HG02852 (cell line): ENCODE measurements at regions not wholly inside any gene's neighbourhood (a gene's known extent, or its start where the extent isn't known, plus 50 kb on each side); places are given as distances from the start of the nearest gene placed in this dataset.
"Not testable (repeated sequence)": the region's sequence is repeated elsewhere in the genome, so short reads cannot be mapped to it uniquely, and the experiment has no call there.

Source experiments
- ATAC-seq: cut with Tn5 transposase; IDR thresholded peaks from one replicate; pipeline ENCODE4 v1.9.1; 2021; ENCODE audit warnings: mild to moderate bottlenecking, moderate library complexity; ENCODE audit not compliant: unreplicated experiment

DNA sequence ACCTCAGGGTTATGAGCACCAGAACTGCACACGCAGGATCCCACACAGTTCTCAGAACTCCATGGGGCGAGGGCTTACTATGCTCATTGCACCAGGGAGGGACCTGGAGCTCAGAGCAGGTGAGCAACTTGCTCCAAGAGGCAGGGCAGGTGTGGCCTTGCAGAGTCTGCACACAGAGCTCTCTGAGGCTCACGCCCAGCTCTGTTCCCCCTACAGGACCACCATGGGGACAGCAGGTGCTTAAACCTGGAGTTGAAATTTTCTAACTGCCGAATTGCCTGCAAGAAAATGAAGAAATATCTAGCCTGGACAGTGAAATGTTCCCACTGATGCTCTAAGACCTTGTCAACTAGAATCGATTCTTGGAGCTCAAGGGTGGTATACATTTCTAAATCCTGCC lies 49.9 kb upstream of the MSMB start:
- ATAC-seq = not testable (repeated sequence)

DNA sequence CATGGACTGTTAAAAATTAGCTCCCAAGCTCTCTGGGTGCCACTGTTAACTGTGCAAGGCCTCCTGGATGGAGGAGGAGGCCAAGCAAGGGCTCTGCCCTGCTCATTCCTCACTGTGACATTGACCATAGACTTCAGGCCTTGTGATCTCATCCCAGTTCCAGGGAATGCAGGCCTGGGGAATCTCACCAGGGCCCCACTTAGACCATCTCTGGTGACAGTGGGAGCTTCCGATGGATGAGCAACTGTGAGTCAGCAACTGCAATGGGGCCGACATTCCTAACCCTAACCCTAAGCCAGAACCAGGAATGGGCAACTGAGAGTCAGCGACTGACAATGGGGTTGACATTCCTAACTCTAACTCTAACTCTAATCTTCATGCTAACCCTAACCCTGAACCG lies 50.4 kb upstream of the MSMB start:
- ATAC-seq = no peak

GRCh38 chr10:46096909-46097575 lies 51.0 kb upstream of the MSMB start:
- no peak for ATAC-seq

DNA sequence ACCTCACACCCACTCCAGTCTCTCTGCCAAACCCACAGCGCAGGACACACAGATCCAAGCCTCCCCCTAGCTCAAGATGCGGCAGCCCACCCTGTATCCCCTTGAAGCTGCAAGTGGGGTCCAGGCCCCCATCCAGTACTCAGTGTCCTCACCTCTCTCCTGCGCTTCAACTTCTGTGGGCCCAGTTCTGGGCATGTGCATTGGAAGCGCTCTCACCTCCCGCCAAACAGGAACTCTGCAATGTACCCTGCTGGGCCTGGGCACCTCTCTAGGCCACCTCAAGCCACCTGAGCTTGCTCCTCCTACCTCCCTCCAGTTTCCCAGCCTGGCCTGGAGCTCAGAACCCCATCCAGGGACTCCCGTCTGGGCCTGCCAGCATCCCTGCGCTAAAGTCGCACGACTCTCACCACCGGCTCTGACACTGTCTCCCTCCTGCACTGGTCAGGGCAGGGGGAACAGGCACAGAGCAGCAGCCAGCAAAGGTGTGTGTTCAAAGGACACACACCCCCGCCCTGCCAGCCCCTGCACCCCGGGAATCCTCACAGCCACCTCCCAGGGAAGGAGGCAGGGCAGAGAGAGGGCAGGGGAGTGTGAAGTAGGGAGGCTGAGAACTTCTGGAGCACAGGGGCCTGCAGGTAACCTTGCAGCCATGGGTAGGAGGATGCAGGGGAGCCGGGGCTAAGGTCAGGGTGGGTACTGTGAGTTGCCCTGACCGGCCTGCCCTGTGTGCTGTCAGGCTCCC lies 51.7 kb upstream of the MSMB start:
- no peak for ATAC-seq

- no peak for ATAC-seq
Measured at GRCh38 chr10:46098386-46098785, 52.3 kb upstream of the MSMB start.

- not testable (repeated sequence) for ATAC-seq
Measured at GRCh38 chr10:46098925-46099324, 52.9 kb upstream of the MSMB start.

DNA sequence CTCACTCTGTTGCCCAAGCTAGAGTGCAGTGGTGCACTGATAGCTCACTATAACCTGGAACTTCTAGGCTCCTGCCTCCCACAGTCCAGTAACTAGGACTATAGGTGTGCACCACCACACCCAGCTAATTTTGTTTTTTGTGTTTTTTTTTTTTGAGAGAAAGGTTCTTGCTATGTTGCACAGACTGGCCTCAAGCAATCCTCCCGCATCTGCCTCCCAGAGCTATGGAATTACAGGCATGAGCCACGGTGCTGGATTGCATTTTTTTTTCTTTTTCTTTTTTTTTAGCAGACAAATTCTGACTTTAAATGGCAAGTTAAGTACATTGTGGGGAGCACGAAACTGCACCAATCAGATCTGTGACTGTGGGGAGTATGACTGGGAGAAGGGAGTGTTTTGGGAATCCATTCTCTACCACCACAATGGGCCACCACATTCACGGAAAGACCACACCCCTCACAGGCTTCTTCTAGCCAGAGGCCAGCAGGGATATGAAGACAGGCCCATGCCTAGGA lies 58.1 kb upstream of the MSMB start:
- no peak for ATAC-seq

- ATAC-seq = not testable (repeated sequence)
Measured at GRCh38 chr10:46105416-46105815, 59.3 kb upstream of the MSMB start.

- ATAC-seq = not testable (repeated sequence)
Measured at GRCh38 chr10:46105856-46106409, 59.9 kb upstream of the MSMB start.

DNA sequence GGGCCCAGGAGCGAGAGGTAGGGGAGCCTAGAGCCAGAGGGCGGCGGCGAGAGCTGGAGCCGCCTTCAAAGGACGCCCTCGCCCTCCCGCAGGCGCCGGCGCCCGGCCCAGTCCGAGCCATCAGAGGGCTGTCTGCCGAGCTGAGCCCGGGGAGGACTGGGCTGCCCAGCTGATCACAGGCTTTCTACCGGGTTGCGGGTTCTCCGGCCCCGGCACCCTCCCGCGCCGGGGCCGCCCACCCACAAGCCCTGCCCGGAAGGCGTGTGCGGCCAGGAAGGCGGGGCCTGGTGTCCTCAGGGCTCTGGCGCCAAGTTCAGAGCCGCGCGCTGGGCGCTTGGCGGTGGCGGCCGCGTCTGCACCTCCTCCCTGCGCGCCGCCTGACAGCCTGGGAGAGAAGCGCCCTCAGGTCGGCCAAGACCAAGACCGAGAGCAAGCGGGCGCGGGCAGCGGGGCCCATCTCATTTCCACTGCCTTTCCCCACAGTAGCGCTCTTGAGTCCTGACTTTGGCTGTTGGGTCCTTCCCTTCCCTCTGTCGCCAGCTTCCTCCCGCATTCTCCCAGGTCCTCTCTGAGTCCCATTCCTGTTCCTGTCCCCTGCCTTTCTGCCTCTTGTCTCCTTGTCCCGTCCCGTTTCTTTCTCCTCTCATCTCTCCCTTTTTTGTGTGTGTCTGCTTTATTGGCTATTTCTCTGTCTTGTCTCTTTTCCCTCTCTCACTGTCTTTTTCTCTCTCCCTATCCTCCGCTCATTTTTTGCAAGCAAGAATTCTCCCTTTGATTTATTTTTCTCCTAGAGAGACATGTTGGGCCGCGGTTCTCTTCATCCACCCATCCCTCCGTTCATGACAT lies 60.6 kb upstream of the MSMB start:
- ATAC-seq = peak; percentile 96

DNA sequence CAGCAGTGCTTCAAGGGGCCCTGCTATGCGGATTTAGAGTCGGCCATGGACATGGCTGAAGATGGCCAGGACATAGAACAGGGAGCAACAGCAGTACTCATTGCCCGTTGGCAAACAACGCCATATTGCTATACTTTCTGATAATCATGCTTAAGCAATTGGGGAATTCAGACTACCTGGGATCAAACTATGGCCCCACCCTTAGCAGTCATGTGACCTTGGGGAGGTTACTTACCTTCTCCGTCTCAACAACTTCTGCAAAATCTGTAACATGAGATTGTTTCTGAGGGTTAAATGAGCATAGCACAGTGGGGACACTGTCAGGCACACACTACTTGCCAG lies 62.1 kb upstream of the MSMB start:
- ATAC-seq = not testable (repeated sequence)

GRCh38 chr10:46154271-46154670 lies 108.2 kb upstream of the MSMB start:
- not testable (repeated sequence) for ATAC-seq

- not testable (repeated sequence) for ATAC-seq
Measured at GRCh38 chr10:46154683-46155082, 108.6 kb upstream of the MSMB start.

DNA sequence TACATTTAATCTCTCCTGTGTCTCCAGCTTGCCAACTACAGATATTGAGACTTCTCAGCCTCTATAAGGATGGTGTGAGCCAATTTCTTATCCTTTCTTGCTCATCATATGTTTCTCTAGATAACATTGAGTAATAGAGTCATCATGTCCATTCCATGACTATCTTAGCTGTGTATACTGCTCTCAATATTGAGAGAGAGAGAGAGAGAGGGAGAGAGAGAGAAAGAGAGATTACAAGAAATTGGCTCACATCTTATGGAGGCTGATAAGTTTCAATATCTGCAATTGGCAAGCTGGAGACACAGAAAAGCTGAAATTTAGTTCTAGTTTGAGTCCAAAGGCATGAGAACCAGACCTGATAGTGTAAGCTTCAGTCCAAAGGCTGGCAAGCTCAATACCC lies 110.8 kb upstream of the MSMB start:
- not testable (repeated sequence) for ATAC-seq

DNA sequence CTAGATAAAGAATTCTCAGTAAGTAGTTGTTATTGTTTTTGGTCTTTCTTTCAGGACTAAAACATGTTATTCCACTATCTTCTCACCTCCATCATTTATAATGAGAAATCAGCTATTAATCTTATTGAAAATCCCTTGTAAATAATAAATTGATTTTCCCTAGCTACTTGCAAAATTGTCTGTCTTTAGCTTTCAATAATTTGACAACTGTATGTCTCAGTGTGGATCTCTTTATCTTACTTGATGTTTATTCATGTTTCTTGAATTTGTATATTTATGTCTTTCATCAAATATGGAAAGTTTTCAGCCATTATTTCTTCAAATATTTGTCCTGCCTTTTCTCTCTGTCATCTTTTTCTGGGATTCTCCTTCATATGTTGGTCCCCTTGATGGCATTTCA lies 117.1 kb upstream of the ANTXRL start:
- ATAC-seq = no peak

DNA sequence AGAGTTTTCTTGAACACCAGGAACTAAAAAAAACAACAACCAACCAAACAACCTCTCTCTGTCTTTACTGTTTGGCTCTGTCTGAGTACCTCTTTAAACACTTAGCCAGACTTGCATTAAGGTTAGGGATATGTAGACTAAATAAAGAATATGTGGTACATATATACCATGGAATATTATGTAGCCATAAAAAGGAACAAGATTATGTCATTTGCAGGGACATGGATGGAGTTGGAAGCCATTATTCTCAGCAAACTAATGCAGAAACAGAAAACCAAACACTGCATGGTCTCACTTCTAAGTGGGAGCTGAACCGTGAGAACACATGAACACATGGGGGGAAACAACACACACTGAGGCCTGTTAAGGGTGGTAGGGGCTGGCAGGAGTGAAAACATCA lies 116.0 kb upstream of the ANTXRL start:
- ATAC-seq = no peak

DNA sequence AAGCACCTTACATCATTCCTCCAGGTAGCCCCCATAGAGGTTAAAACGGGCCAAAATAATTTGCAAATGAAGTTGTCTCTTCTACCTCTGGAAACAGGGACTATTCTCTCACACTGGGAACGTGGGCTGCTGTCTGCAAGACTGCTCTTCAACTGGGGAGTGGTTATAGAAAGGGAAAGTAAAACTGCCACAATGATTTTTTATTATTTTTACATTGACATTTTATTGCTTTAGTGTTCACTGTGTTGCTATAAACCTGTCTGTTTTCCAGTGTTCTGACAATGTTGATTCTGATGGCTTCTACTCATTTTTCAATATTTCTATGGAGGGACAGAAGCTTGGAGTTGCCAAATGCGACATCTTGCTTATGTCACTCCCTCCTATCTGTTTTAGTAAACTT lies 115.1 kb upstream of the ANTXRL start:
- no peak for ATAC-seq

DNA sequence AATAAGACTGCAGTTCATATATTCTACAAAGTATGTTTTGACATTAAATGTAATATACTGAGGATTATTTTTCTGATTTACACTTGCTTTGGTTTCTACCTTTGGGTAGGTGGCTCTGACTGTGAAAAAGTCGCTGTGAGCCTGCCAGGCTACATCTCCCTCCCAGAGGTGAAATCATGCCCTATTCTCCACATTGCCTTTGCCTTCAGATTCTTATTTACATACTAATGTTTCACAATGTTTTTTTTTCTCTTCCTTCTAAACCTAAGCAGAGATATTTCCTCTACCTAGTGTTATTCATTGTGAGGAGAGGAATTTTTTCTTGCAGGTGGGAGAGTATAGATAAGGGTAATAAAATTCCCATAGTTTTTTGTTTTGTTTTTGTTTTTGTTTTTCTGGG lies 111.5 kb upstream of the ANTXRL start:
- no peak for ATAC-seq

GRCh38 chr10:46175831-46176230 lies 111.0 kb upstream of the ANTXRL start:
- no peak for ATAC-seq

DNA sequence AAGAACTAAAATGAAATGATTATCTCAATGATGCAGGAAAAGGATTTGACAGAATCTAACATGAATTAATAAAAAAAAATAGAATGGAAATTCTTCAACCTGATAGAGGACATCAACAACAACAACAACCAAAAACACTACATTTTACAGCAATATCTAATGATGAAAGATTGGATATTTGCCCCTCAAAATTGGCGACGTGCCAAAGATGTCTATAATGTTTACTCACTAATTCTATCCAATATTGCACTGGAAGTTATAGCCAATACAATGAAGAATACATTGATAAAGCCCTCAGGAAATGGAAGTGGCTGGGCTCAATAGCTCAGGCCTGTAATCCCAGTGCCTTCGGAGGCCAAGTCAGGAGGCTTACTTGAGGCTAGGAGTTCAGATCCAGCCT lies 99.4 kb upstream of the ANTXRL start:
- not testable (repeated sequence) for ATAC-seq

GRCh38 chr10:46197050-46197449 lies 89.7 kb upstream of the ANTXRL start:
- no peak for ATAC-seq
